ENCODE measurements at regions not wholly inside any gene's neighbourhood (a gene's known extent, or its start where the extent isn't known, plus 50 kb on each side); places are given as distances from the start of the nearest gene placed in this dataset.
A peak's percentile ranks its signal among the peaks of the same experiment; 100 is the strongest.
"Not testable (repeated sequence)": the region's sequence is repeated elsewhere in the genome, so short reads cannot be mapped to it uniquely, and the experiment has no call there.

- TF ChIP-seq, protein P1, sequence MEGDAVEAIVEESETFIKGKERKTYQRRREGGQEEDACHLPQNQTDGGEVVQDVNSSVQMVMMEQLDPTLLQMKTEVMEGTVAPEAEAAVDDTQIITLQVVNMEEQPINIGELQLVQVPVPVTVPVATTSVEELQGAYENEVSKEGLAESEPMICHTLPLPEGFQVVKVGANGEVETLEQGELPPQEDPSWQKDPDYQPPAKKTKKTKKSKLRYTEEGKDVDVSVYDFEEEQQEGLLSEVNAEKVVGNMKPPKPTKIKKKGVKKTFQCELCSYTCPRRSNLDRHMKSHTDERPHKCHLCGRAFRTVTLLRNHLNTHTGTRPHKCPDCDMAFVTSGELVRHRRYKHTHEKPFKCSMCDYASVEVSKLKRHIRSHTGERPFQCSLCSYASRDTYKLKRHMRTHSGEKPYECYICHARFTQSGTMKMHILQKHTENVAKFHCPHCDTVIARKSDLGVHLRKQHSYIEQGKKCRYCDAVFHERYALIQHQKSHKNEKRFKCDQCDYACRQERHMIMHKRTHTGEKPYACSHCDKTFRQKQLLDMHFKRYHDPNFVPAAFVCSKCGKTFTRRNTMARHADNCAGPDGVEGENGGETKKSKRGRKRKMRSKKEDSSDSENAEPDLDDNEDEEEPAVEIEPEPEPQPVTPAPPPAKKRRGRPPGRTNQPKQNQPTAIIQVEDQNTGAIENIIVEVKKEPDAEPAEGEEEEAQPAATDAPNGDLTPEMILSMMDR (IDR thresholded peaks at IDR 0.05; ENCODE audit: borderline replicate concordance, insufficient read depth, low read depth, low read length), result no peak
- no peak overlapping the region for H3K4me3 ChIP-seq (ENCODE audit: low read depth, low read length)
Observed at GRCh38 chr7:110421490-110422241, 669.3 kb upstream of the LRRN3 start.

- TF ChIP-seq, protein P1 (IDR thresholded peaks at IDR 0.05; ENCODE audit: borderline replicate concordance, insufficient read depth, low read depth, low read length), result no peak
- no peak overlapping the region for H3K4me3 ChIP-seq (ENCODE audit: low read depth, low read length)
Observed at GRCh38 chr7:110432061-110432553, 658.8 kb upstream of the LRRN3 start.

DNA sequence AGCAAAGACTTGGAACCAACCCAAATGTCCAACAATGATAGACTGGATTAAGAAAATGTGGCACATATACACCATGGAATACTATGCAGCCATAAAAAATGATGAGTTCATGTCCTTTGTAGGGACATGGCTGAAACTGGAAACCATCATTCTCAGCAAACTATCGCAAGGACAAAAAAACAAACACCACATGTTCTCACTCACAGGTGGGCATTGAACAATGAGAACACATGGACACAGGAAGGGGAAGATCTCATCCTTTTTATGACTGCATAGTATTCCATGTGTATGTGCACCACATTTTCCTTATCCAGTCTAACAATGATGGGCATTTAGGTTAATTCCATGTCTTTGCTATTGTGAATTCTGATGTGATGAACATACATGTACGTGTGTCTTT is 652.0 kb upstream of the LRRN3 start:
- not testable (repeated sequence) for H3K4me3 ChIP-seq (ENCODE audit: low read depth, low read length)

DNA sequence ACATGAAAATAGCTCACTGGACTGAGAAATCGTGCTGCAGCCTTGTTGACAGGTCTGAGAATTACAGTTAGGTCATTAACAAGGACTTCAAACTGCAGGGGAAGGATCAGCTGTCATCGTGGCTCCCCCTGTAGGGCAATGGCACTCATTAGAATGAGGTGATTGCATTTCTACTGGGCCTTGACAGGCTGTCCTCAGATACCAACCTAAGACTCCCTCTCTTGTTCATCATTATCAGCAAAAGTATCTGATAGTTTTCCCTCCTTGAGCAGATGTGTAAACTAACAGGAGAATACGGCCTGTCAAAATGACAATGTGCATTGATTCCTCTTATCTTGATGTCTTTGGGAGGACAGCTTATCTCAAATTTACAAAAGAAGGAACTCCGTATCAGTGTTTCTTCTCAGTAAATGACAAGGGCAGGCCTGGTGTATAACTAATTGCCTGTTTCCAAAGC is 648.5 kb upstream of the LRRN3 start:
- TF ChIP-seq, protein P1 (IDR thresholded peaks at IDR 0.05; ENCODE audit: borderline replicate concordance, insufficient read depth, low read depth, low read length), result peak; percentile 52
- H3K4me3 ChIP-seq (ENCODE audit: low read depth, low read length), result no peak overlapping the region

DNA sequence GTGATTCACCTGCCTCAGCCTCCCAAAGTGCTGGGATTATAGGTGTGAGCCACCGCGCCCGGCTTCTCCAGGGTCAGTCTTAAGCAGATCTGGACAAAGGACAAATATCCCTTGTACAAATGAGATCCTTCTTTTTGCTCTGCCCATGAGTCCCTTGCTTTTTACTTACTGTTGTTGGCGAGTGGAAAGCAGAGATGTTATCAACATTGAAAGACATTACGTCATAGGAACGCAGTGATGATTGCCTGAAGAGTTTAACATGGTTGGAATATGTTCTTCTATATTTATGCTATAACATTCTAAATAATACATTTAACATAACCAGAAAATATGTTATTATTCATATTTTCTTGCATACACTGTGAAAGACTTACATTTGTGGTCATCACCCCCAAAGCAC is 644.3 kb upstream of the LRRN3 start:
- no peak overlapping the region for H3K4me3 ChIP-seq (ENCODE audit: low read depth, low read length)
- TF ChIP-seq, protein P1 (IDR thresholded peaks at IDR 0.05; ENCODE audit: borderline replicate concordance, insufficient read depth, low read depth, low read length), result no peak

GRCh38 chr7:110448918-110449317 is 642.0 kb upstream of the LRRN3 start:
- no peak overlapping the region for H3K4me3 ChIP-seq (ENCODE audit: low read depth, low read length)
- TF ChIP-seq, protein P1 (IDR thresholded peaks at IDR 0.05; ENCODE audit: borderline replicate concordance, insufficient read depth, low read depth, low read length), result no peak

GRCh38 chr7:110454713-110455112 is 636.2 kb upstream of the LRRN3 start:
- no peak overlapping the region for H3K4me3 ChIP-seq (ENCODE audit: low read depth, low read length)
- TF ChIP-seq, protein P1 (IDR thresholded peaks at IDR 0.05; ENCODE audit: borderline replicate concordance, insufficient read depth, low read depth, low read length), result no peak

Data from GM12875 (cell line).